ENCODE measurements at regions not wholly inside any gene's neighbourhood (a gene's known extent, or its start where the extent isn't known, plus 50 kb on each side); places are given as distances from the start of the nearest gene placed in this dataset.

DNA sequence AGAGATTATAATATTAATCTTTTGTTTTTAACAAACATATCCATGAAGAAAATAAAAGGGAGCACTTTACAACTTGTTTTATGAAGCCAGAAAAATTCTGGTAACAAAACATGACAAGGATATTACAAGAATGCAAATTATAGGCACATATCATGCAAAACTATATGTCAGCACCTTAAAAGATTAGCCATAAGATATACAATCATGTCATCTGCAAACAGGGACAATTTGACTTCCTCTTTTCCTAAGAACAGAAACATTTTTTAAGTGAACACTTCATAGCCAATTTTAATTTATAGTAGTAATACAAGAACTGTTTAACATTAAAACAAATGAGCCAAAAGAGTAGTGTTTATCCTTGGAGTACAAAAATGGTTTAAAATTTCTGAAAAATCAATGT, 916.5 kb upstream of the CNTN5 start:
- TF ChIP-seq, protein P1, sequence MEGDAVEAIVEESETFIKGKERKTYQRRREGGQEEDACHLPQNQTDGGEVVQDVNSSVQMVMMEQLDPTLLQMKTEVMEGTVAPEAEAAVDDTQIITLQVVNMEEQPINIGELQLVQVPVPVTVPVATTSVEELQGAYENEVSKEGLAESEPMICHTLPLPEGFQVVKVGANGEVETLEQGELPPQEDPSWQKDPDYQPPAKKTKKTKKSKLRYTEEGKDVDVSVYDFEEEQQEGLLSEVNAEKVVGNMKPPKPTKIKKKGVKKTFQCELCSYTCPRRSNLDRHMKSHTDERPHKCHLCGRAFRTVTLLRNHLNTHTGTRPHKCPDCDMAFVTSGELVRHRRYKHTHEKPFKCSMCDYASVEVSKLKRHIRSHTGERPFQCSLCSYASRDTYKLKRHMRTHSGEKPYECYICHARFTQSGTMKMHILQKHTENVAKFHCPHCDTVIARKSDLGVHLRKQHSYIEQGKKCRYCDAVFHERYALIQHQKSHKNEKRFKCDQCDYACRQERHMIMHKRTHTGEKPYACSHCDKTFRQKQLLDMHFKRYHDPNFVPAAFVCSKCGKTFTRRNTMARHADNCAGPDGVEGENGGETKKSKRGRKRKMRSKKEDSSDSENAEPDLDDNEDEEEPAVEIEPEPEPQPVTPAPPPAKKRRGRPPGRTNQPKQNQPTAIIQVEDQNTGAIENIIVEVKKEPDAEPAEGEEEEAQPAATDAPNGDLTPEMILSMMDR (optimal IDR thresholded peaks at IDR 0.05 in 1 of 3, IDR thresholded peaks at IDR 0.05 in 1 of 3, conservative IDR thresholded peaks at IDR 0.05 in 1 of 3; ENCODE audit: extremely low read depth in 1 of 3, insufficient read depth in 2 of 3, low read length in 3 of 3), result no peak
- TF ChIP-seq EZH2 (IDR thresholded peaks at IDR 0.05; ENCODE audit: low read length), result no peak
